WTC11 (cell line): ENCODE measurements at regions not wholly inside any gene's neighbourhood (a gene's known extent, or its start where the extent isn't known, plus 50 kb on each side); places are given as distances from the start of the nearest gene placed in this dataset.

Experiments
- JUN ChIP-seq: sonication (generic); formaldehyde crosslinking; IDR thresholded peaks from 2 replicates; pipeline ENCODE4 v1.8.0; 2023; ENCODE audit warnings: mild to moderate bottlenecking, missing genetic modification reagents
- NR2C2 ChIP-seq: sonication (generic); formaldehyde crosslinking; IDR thresholded peaks from 2 replicates; pipeline ENCODE4 v1.8.0; 2022; ENCODE audit warnings: mild to moderate bottlenecking, missing genetic modification reagents
- SP1 ChIP-seq: sonication (generic); formaldehyde crosslinking; conservative IDR thresholded peaks from 2 replicates; pipeline ENCODE4 v1.8.1; 2022; ENCODE audit warnings: missing genetic modification reagents
- TF ChIP-seq, protein P1 (sequence below): sonication (generic); formaldehyde crosslinking; IDR thresholded peaks from 2 replicates; pipeline ENCODE4 v1.8.1; 2022; ENCODE audit warnings: missing genetic modification reagents, borderline replicate concordance
- TF ChIP-seq, protein P2 (sequence below): fragments of 200-600 bp; IDR thresholded peaks from 2 replicates; pipeline ENCODE4 v1.8.0; 2022; ENCODE audit warnings: antibody characterized with exemption
- TF ChIP-seq, protein P3 (sequence below): sonication (generic); formaldehyde crosslinking; IDR thresholded peaks from 2 replicates; pipeline ENCODE4 v1.8.0; 2023; ENCODE audit warnings: missing genetic modification reagents, mild to moderate bottlenecking, borderline replicate concordance
- TF ChIP-seq, protein P4 (sequence below): sonication (generic); formaldehyde crosslinking; conservative IDR thresholded peaks from 2 replicates; pipeline ENCODE4 v1.8.1; 2023; ENCODE audit warnings: mild to moderate bottlenecking, low read depth, missing genetic modification reagents, moderate library complexity

DNA sequence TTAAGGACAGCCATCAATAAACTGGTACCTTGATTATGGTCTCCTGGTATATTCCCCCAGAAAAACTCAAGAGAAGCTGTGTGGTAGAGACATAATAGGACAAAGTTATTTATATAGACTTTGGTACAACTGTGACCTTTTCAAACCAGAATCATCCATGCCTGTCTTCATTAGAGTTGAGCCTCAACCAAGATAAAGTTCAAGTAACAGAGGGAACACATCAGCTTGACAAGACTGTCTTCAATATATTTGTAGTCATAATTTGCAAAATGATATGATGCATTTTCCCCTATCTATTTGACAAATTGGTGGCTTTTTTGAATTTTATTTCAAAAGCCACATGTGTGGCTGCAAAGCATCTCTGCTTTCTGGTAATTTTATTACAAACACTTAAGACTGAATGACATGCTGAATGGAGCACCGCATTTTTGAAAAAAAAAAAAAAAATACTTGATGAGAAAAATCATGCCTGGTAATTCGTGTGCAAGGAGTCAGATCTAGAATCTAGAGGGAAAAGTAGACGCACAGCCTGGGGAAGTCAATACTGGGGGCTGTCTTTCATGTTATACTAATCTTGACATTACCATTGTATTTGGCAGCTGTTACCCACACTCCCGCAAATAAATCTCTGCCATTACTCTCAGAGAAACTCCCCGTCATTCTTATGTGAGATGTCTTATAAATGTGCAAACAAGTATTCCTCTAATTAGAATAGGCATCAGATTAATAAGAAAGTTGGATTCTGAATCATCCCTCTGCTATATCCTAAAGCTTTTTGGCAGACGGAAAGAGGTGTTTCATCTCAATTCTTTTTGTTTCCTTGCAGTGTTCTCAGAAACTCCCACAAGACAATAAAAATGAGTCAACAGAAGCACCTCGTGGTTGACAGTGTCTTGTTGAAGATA lies 554.8 kb upstream of the CBLB start:
- TF ChIP-seq JUN (CRISPR knock-in tag), result no peak
- TF ChIP-seq, protein P1, sequence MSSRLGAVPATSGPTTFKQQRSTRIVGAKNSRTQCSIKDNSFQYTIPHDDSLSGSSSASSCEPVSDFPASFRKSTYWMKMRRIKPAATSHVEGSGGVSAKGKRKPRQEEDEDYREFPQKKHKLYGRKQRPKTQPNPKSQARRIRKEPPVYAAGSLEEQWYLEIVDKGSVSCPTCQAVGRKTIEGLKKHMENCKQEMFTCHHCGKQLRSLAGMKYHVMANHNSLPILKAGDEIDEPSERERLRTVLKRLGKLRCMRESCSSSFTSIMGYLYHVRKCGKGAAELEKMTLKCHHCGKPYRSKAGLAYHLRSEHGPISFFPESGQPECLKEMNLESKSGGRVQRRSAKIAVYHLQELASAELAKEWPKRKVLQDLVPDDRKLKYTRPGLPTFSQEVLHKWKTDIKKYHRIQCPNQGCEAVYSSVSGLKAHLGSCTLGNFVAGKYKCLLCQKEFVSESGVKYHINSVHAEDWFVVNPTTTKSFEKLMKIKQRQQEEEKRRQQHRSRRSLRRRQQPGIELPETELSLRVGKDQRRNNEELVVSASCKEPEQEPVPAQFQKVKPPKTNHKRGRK (CRISPR knock-in tag), result no peak
- TF ChIP-seq SP1 (CRISPR knock-in tag), result no peak
- TF ChIP-seq, protein P2, sequence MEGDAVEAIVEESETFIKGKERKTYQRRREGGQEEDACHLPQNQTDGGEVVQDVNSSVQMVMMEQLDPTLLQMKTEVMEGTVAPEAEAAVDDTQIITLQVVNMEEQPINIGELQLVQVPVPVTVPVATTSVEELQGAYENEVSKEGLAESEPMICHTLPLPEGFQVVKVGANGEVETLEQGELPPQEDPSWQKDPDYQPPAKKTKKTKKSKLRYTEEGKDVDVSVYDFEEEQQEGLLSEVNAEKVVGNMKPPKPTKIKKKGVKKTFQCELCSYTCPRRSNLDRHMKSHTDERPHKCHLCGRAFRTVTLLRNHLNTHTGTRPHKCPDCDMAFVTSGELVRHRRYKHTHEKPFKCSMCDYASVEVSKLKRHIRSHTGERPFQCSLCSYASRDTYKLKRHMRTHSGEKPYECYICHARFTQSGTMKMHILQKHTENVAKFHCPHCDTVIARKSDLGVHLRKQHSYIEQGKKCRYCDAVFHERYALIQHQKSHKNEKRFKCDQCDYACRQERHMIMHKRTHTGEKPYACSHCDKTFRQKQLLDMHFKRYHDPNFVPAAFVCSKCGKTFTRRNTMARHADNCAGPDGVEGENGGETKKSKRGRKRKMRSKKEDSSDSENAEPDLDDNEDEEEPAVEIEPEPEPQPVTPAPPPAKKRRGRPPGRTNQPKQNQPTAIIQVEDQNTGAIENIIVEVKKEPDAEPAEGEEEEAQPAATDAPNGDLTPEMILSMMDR, result no peak
- TF ChIP-seq, protein P3, sequence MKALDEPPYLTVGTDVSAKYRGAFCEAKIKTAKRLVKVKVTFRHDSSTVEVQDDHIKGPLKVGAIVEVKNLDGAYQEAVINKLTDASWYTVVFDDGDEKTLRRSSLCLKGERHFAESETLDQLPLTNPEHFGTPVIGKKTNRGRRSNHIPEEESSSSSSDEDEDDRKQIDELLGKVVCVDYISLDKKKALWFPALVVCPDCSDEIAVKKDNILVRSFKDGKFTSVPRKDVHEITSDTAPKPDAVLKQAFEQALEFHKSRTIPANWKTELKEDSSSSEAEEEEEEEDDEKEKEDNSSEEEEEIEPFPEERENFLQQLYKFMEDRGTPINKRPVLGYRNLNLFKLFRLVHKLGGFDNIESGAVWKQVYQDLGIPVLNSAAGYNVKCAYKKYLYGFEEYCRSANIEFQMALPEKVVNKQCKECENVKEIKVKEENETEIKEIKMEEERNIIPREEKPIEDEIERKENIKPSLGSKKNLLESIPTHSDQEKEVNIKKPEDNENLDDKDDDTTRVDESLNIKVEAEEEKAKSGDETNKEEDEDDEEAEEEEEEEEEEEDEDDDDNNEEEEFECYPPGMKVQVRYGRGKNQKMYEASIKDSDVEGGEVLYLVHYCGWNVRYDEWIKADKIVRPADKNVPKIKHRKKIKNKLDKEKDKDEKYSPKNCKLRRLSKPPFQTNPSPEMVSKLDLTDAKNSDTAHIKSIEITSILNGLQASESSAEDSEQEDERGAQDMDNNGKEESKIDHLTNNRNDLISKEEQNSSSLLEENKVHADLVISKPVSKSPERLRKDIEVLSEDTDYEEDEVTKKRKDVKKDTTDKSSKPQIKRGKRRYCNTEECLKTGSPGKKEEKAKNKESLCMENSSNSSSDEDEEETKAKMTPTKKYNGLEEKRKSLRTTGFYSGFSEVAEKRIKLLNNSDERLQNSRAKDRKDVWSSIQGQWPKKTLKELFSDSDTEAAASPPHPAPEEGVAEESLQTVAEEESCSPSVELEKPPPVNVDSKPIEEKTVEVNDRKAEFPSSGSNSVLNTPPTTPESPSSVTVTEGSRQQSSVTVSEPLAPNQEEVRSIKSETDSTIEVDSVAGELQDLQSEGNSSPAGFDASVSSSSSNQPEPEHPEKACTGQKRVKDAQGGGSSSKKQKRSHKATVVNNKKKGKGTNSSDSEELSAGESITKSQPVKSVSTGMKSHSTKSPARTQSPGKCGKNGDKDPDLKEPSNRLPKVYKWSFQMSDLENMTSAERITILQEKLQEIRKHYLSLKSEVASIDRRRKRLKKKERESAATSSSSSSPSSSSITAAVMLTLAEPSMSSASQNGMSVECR (CRISPR knock-in tag), result no peak
- TF ChIP-seq, protein P4, sequence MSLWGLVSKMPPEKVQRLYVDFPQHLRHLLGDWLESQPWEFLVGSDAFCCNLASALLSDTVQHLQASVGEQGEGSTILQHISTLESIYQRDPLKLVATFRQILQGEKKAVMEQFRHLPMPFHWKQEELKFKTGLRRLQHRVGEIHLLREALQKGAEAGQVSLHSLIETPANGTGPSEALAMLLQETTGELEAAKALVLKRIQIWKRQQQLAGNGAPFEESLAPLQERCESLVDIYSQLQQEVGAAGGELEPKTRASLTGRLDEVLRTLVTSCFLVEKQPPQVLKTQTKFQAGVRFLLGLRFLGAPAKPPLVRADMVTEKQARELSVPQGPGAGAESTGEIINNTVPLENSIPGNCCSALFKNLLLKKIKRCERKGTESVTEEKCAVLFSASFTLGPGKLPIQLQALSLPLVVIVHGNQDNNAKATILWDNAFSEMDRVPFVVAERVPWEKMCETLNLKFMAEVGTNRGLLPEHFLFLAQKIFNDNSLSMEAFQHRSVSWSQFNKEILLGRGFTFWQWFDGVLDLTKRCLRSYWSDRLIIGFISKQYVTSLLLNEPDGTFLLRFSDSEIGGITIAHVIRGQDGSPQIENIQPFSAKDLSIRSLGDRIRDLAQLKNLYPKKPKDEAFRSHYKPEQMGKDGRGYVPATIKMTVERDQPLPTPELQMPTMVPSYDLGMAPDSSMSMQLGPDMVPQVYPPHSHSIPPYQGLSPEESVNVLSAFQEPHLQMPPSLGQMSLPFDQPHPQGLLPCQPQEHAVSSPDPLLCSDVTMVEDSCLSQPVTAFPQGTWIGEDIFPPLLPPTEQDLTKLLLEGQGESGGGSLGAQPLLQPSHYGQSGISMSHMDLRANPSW (CRISPR knock-in tag), result no peak
- TF ChIP-seq NR2C2 (CRISPR knock-in tag), result no peak
